Heart left ventricle (tissue), 13 donors: ENCODE measurements at regions not wholly inside any gene's neighbourhood (a gene's known extent, or its start where the extent isn't known, plus 50 kb on each side); places are given as distances from the start of the nearest gene placed in this dataset.

Source experiments
- POLR2A ChIP-seq, 2 donors: fragments of 450-650 bp; IDR thresholded peaks; one replicate each; pipeline ENCODE4 v1.6.1; 2017; ENCODE audit warnings: antibody characterized with exemption in 2 of 2, mild to moderate bottlenecking in 2 of 2, moderate library complexity in 2 of 2
- TF ChIP-seq, protein P1 (sequence below), 12 donors: fragments of 200-600 bp; sonication (generic) in 4 of 12; IDR thresholded peaks; one replicate each; pipeline versions ENCODE4 v1.5.0 to v1.8.0; 2018 to 2022; ENCODE audit warnings: antibody characterized with exemption in 12 of 12, mild to moderate bottlenecking in 5 of 12
- donor health status: ischemic (EF 13 %, LVEDD 7.1; RV severe dilation, severe dysfunction).
- donor health status: DM: no; HTN: yes; CAD: no.
- donor health status: DM: no; HTN: no; CAD: no.
- donor health status: ischemic (EF 25% LVEDD 6.9; RV normal size, moderate dysfunction).
- donor health status: ischemic (EF 25% LVEDD 5.7; RV mildly dilated, moderate dysfunction).
- donor health status: ischemic (EF 35%, LVEDD 5.7; RV mildly dilated, moderate dysfunction).
- donor health status: nonischemic (EF 11% LVEDD 7.7; RV severe dilation, severe dysfunction).
- donor health status: DM: yes; HTN: yes; CAD: no.
- donor health status: PGD.
- donor health status: ischemic (EF 29% LVEDD 5.4; RV normal size, mild dysfunction).
- donor health status: nonischemic (EF 23%, LVEDD 6.1; RV moderate dilation, normal function).

- TF ChIP-seq, protein P1, sequence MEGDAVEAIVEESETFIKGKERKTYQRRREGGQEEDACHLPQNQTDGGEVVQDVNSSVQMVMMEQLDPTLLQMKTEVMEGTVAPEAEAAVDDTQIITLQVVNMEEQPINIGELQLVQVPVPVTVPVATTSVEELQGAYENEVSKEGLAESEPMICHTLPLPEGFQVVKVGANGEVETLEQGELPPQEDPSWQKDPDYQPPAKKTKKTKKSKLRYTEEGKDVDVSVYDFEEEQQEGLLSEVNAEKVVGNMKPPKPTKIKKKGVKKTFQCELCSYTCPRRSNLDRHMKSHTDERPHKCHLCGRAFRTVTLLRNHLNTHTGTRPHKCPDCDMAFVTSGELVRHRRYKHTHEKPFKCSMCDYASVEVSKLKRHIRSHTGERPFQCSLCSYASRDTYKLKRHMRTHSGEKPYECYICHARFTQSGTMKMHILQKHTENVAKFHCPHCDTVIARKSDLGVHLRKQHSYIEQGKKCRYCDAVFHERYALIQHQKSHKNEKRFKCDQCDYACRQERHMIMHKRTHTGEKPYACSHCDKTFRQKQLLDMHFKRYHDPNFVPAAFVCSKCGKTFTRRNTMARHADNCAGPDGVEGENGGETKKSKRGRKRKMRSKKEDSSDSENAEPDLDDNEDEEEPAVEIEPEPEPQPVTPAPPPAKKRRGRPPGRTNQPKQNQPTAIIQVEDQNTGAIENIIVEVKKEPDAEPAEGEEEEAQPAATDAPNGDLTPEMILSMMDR (IDR thresholded peaks at IDR 0.05): no peak
- no peak for TF ChIP-seq POLR2A (IDR thresholded peaks at IDR 0.05)
These were observed 158.9 kb downstream of the EFNB2 start for GRCh38 chr13:106376401-106377112.
